ENCODE measurements at regions not wholly inside any gene's neighbourhood (a gene's known extent, or its start where the extent isn't known, plus 50 kb on each side); places are given as distances from the start of the nearest gene placed in this dataset.

- Histone ChIP-seq H3K36me3 (no peaks in the 10 kb centered on the region), H3K9me3 (peaks cover 0 to 3% (median 0%) of the 10 kb centered on the region in 3 donors), H3K27ac (no peak overlapping the region), H3K4me3 (no peak overlapping the region), H3K4me1 (no peaks in the 10 kb centered on the region), H3K27me3 (no peaks in the 10 kb centered on the region)
- no peak for DNase-seq
- intact Hi-C loops (cut with DNase I), result no loop called here
- TF ChIP-seq, protein P1, sequence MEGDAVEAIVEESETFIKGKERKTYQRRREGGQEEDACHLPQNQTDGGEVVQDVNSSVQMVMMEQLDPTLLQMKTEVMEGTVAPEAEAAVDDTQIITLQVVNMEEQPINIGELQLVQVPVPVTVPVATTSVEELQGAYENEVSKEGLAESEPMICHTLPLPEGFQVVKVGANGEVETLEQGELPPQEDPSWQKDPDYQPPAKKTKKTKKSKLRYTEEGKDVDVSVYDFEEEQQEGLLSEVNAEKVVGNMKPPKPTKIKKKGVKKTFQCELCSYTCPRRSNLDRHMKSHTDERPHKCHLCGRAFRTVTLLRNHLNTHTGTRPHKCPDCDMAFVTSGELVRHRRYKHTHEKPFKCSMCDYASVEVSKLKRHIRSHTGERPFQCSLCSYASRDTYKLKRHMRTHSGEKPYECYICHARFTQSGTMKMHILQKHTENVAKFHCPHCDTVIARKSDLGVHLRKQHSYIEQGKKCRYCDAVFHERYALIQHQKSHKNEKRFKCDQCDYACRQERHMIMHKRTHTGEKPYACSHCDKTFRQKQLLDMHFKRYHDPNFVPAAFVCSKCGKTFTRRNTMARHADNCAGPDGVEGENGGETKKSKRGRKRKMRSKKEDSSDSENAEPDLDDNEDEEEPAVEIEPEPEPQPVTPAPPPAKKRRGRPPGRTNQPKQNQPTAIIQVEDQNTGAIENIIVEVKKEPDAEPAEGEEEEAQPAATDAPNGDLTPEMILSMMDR (IDR thresholded peaks at IDR 0.05), result no peak
- TF ChIP-seq POLR2A (IDR thresholded peaks at IDR 0.05), result no peak
Measured at GRCh38 chr2:204441316-204441715, 104.0 kb upstream of the PARD3B start.

DNA sequence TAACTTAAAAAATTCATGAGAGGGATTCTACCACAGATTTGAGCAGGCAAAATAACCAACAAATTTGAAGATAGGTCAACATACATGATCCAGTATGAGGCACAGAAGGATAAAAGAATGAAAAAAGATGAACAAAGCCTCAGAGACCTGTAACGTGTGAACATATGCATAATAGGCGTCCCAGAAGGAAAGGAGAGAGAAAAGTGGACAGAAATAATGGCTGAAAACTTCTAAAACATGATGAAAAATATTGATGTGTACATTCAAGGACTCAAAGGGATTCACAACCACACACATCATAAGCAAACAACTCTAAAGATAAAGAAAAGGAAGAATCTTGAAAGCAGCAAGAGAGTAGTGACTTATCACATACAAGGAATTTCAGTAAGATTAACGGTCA is 100.1 kb upstream of the PARD3B start:
- no peak for TF ChIP-seq POLR2A (IDR thresholded peaks at IDR 0.05)
- TF ChIP-seq, protein P1 (IDR thresholded peaks at IDR 0.05), result no peak
- peaks cover 0 to 3% (median 0%) of the 10 kb centered on the region in 3 donors for H3K9me3 ChIP-seq
- intact Hi-C loops (cut with DNase I), result no loop called here
- no peaks in the 10 kb centered on the region for H3K27me3 ChIP-seq
- 78 to 86% methylated on average over 3 of the region's 3 CpGs for WGBS, 2 donors
- no peak overlapping the region for H3K4me3 ChIP-seq
- no peaks in the 10 kb centered on the region for H3K4me1 ChIP-seq
- H3K36me3 ChIP-seq, result no peaks in the 10 kb centered on the region
- no peak overlapping the region for H3K27ac ChIP-seq
- DNase-seq, result no peak

DNA sequence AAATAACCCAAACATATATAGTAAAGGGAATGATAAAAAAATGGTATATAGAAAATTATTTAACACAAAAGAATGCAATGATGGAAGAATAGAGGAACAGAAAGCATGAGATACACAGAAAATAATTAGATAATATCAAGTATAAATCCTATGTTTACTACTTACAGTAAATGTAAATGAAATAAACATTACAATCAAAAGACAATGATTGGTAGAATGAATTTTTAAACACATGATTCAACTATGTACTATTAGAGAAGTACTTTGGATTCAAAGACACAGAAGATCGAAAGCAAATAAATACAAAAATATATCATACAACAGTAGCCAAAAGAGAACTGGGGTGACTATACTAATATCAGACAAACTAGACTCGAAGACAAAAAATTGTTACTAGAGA is 97.6 kb upstream of the PARD3B start:
- Histone ChIP-seq H3K4me1 (peaks cover 0 to 12% (median 0%) of the 10 kb centered on the region in 3 donors), H3K27ac (no peak overlapping the region), H3K27me3 (no peaks in the 10 kb centered on the region), H3K36me3 (no peaks in the 10 kb centered on the region), H3K9me3 (peaks cover 0 to 3% (median 0%) of the 10 kb centered on the region in 3 donors), H3K4me3 (no peak overlapping the region)
- intact Hi-C loops (cut with DNase I), result no loop called here
- TF ChIP-seq, protein P1 (IDR thresholded peaks at IDR 0.05), result no peak
- no peak for TF ChIP-seq POLR2A (IDR thresholded peaks at IDR 0.05)
- DNase-seq, result no peak
- WGBS, 2 donors, result 84 to 87% methylated on average over 2 of the region's 2 CpGs

DNA sequence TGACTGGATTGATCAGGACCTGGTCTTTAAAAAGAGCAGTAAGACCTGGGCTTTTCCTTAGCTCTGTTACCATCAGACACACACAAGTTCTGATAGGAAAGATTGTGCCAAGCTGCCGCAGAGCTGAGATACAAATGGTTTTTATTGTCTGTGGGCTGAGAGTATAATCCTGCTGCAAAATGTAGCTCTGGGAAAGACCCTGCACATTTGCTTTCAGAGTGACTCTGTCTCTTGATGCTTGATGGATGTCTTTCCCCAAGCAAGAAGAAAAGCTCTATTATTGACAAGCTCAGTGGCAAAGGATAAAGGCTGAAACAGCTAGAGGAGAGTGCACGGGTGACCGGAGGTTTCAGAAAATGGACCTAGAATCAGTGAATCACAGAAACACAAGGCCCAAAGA is 95.3 kb upstream of the PARD3B start:
- Histone ChIP-seq H3K4me1 (peaks cover 6 to 31% (median 6%) of the 10 kb centered on the region in 3 donors), H3K4me3 (no peak overlapping the region), H3K36me3 (no peaks in the 10 kb centered on the region), H3K27me3 (no peaks in the 10 kb centered on the region), H3K27ac (no peak overlapping the region), H3K9me3 (peaks cover 0 to 3% (median 0%) of the 10 kb centered on the region in 3 donors)
- 88 to 90% methylated on average over 3 of the region's 3 CpGs for WGBS, 2 donors
- DNase-seq, result no peak
- no peak for TF ChIP-seq POLR2A (IDR thresholded peaks at IDR 0.05)
- TF ChIP-seq, protein P1 (IDR thresholded peaks at IDR 0.05), result no peak
- intact Hi-C loops (cut with DNase I), result no loop called here

- no peaks in the 10 kb centered on the region for H3K27me3 ChIP-seq
- intact Hi-C loops (cut with DNase I), result no loop called here
- no peaks in the 10 kb centered on the region for H3K9me3 ChIP-seq
- DNase-seq, result no peak
- peak overlapping the region in 1 of 4 donors; percentile 64 for H3K27ac ChIP-seq
- H3K4me1 ChIP-seq, result peaks cover 6 to 31% (median 6%) of the 10 kb centered on the region in 3 donors
- H3K4me3 ChIP-seq, result no peak overlapping the region
- WGBS, 2 donors, result 46 to 61% methylated on average over 2 of the region's 2 CpGs
- H3K36me3 ChIP-seq, result no peaks in the 10 kb centered on the region
- TF ChIP-seq, protein P1 (IDR thresholded peaks at IDR 0.05), result no peak
- TF ChIP-seq POLR2A (IDR thresholded peaks at IDR 0.05), result no peak
Measured at GRCh38 chr2:204451766-204452165, 93.5 kb upstream of the PARD3B start.
